ENCODE measurements at regions not wholly inside any gene's neighbourhood (a gene's known extent, or its start where the extent isn't known, plus 50 kb on each side); places are given as distances from the start of the nearest gene placed in this dataset.

GRCh38 chr7:18194616-18195015 is 167.0 kb upstream of the PRPS1L1 start:
- Histone ChIP-seq H3K4me3 (no peak overlapping the region), H3K4me1 (ENCODE audit: control insufficient read depth in 5 of 5, insufficient read depth in 5 of 5, low read length in 5 of 5) (peaks cover 0 to 5% (median 1%) of the 10 kb centered on the region in 5 donors), H3K27me3 (ENCODE audit: control insufficient read depth in 3 of 3, insufficient read depth in 3 of 3, low read length in 2 of 3) (no peaks in the 10 kb centered on the region), H3K9ac (ENCODE audit: insufficient read depth in 1 of 2, low read length in 2 of 2) (no peak overlapping the region), H3K9me3 (ENCODE audit: control insufficient read depth in 4 of 4, insufficient read depth in 3 of 4, low read length in 3 of 4) (no peaks in the 10 kb centered on the region), H3K36me3 (ENCODE audit: control insufficient read depth in 4 of 4, insufficient read depth in 4 of 4, low read length in 4 of 4) (no peaks in the 10 kb centered on the region), H3K27ac (ENCODE audit: low read depth in 1 of 2, low read length in 1 of 2) (no peak overlapping the region)
- DNase-seq (no peak), ATAC-seq (ENCODE audit: insufficient read depth, low FRiP score) (no peak)
- TF ChIP-seq CTCF (IDR thresholded peaks at IDR 0.05; ENCODE audit: control extremely low read depth, extremely low read depth), result no peak

- Histone ChIP-seq H3K36me3 (ENCODE audit: control insufficient read depth in 4 of 4, insufficient read depth in 4 of 4, low read length in 4 of 4) (no peaks in the 10 kb centered on the region), H3K27ac (ENCODE audit: low read depth in 1 of 2, low read length in 1 of 2) (no peak overlapping the region), H3K4me1 (ENCODE audit: control insufficient read depth in 5 of 5, insufficient read depth in 5 of 5, low read length in 5 of 5) (peaks cover 0 to 10% (median under 1%) of the 10 kb centered on the region in 5 donors), H3K9ac (ENCODE audit: insufficient read depth in 1 of 2, low read length in 2 of 2) (no peak overlapping the region), H3K4me3 (no peak overlapping the region), H3K27me3 (ENCODE audit: control insufficient read depth in 3 of 3, insufficient read depth in 3 of 3, low read length in 2 of 3) (no peaks in the 10 kb centered on the region), H3K9me3 (ENCODE audit: control insufficient read depth in 4 of 4, insufficient read depth in 3 of 4, low read length in 3 of 4) (no peaks in the 10 kb centered on the region)
- WGBS, 2 donors, result 94 to 95% methylated on average over 3 of the region's 3 CpGs
- TF ChIP-seq CTCF (IDR thresholded peaks at IDR 0.05; ENCODE audit: control extremely low read depth, extremely low read depth), result no peak
- no peak for ATAC-seq (ENCODE audit: insufficient read depth, low FRiP score)
- DNase-seq, result no peak
Observed at GRCh38 chr7:18196638-18197037, 169.0 kb upstream of the PRPS1L1 start.

GRCh38 chr7:18198868-18199267 is 171.2 kb upstream of the PRPS1L1 start:
- TF ChIP-seq CTCF (IDR thresholded peaks at IDR 0.05; ENCODE audit: control extremely low read depth, extremely low read depth), result no peak
- peaks cover 0 to 12% (median 0%) of the 10 kb centered on the region in 5 donors for H3K4me1 ChIP-seq (ENCODE audit: control insufficient read depth in 5 of 5, insufficient read depth in 5 of 5, low read length in 5 of 5)
- no peaks in the 10 kb centered on the region for H3K27me3 ChIP-seq (ENCODE audit: control insufficient read depth in 3 of 3, insufficient read depth in 3 of 3, low read length in 2 of 3)
- H3K27ac ChIP-seq (ENCODE audit: low read depth in 1 of 2, low read length in 1 of 2), result no peak overlapping the region
- 93 to 100% methylated on average over 1 of the region's 1 CpG for WGBS, 2 donors
- H3K9ac ChIP-seq (ENCODE audit: insufficient read depth in 1 of 2, low read length in 2 of 2), result no peak overlapping the region
- no peak overlapping the region for H3K4me3 ChIP-seq
- no peak for ATAC-seq (ENCODE audit: insufficient read depth, low FRiP score)
- no peaks in the 10 kb centered on the region for H3K9me3 ChIP-seq (ENCODE audit: control insufficient read depth in 4 of 4, insufficient read depth in 3 of 4, low read length in 3 of 4)
- DNase-seq, result no peak
- H3K36me3 ChIP-seq (ENCODE audit: control insufficient read depth in 4 of 4, insufficient read depth in 4 of 4, low read length in 4 of 4), result no peaks in the 10 kb centered on the region

GRCh38 chr7:18200266-18200665 is 172.6 kb upstream of the PRPS1L1 start:
- Histone ChIP-seq H3K4me1 (ENCODE audit: control insufficient read depth in 5 of 5, insufficient read depth in 5 of 5, low read length in 5 of 5) (peaks cover 0 to 9% (median 0%) of the 10 kb centered on the region in 5 donors), H3K9me3 (ENCODE audit: control insufficient read depth in 4 of 4, insufficient read depth in 3 of 4, low read length in 3 of 4) (no peaks in the 10 kb centered on the region), H3K27me3 (ENCODE audit: control insufficient read depth in 3 of 3, insufficient read depth in 3 of 3, low read length in 2 of 3) (no peaks in the 10 kb centered on the region), H3K36me3 (ENCODE audit: control insufficient read depth in 4 of 4, insufficient read depth in 4 of 4, low read length in 4 of 4) (no peaks in the 10 kb centered on the region), H3K4me3 (no peak overlapping the region), H3K27ac (ENCODE audit: low read depth in 1 of 2, low read length in 1 of 2) (no peak overlapping the region), H3K9ac (ENCODE audit: insufficient read depth in 1 of 2, low read length in 2 of 2) (no peak overlapping the region)
- no peak for DNase-seq
- WGBS, 2 donors, result 72 to 92% methylated on average over 4 of the region's 4 CpGs
- no peak for TF ChIP-seq CTCF (IDR thresholded peaks at IDR 0.05; ENCODE audit: control extremely low read depth, extremely low read depth)
- no peak for ATAC-seq (ENCODE audit: insufficient read depth, low FRiP score)

Data from lung (tissue), 11 donors.